GM18508 (cell line): ENCODE measurements at regions not wholly inside any gene's neighbourhood (a gene's known extent, or its start where the extent isn't known, plus 50 kb on each side); places are given as distances from the start of the nearest gene placed in this dataset.

Experiments
- ATAC-seq: cut with Tn5 transposase; IDR thresholded peaks from one replicate; pipeline ENCODE4 v1.9.1; 2021; ENCODE audit warnings: moderate number of reproducible peaks; ENCODE audit not compliant: insufficient read depth, unreplicated experiment

DNA sequence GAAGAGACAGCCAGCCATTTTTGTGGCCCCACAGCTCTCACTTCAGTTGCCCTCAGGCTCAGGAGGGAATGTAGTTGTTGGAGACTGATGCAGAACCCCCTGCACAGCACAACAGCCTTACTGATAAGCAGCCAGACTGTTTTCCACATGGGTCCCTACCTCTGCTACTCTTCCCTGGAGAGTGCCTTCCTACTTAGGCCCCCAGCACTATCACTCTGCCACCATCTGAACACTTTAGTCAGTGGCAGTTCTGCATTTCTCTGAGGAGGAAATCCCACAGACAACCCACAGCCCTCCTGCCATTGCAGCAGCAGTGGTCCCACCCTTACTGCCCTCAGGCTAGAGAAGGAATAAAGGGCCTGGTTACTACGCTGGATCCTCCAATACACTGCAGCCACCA, 61.8 kb upstream of the PTPRD start:
- no peak for ATAC-seq

- no peak for ATAC-seq
Observed at GRCh38 chr9:10678010-10678409, 65.2 kb upstream of the PTPRD start.

- ATAC-seq, result no peak
Observed at GRCh38 chr9:10678790-10679189, 66.0 kb upstream of the PTPRD start.

- ATAC-seq, result no peak
Observed at GRCh38 chr9:10686943-10687342, 74.1 kb upstream of the PTPRD start.

DNA sequence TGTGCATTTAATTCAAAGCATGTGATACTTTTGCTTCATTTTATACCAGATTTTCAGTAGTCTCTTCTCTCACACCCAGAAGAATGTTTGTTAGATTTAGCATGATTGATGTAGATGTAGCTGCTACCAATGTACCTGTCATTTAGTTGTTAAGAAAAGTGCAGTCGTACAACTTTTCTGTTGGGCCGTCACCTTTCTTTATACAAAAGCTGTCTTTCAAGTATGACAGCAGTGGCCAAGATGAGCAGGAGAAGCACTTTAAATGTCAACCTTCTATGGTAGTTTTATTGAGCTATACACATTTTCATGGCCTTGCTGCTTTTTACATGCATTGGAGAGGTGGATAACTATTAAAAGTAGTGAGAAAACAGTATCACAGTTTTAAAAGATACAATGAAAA, 77.7 kb upstream of the PTPRD start:
- no peak for ATAC-seq

- ATAC-seq, result no peak
Observed at GRCh38 chr9:10697044-10697443, 84.2 kb upstream of the PTPRD start.

DNA sequence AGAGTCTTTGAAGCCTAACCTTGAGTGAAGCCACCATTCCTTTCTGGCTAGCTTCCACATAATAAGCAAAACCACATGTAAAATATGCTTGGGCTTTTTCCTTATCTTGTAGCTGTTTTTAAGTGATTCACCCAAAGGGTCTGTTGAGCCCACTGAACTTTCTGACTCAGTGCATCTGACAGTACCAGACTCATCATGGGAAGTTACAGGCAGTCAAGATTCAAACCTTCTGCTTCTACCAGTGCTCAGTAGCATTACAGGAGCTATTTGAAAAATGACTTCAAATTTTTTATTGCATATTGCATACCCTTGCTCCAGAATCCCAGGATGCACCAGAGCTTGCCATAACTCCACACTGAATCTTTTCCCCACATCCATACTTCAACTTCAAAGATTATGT, 87.5 kb upstream of the PTPRD start:
- no peak for ATAC-seq

DNA sequence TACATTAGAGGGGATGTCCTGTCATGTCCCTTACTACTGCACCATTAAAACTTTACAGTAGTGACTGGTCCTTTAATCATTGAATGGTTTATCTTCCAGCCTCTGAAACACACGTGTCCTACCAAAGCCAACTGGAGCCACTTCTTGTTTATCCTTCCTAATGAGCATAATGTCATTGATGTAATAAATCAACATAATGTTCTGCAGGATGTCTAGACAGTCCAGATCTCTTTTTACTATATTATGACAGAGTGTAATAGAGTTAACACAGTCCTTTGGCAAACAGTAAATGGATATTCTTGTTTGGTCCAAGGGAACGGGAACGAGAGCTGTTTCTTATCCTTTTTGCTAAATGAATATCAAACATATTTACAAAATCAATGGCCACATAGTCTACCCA, 88.1 kb upstream of the PTPRD start:
- no peak for ATAC-seq

GRCh38 chr9:10701906-10702305, 89.1 kb upstream of the PTPRD start:
- ATAC-seq, result no peak

DNA sequence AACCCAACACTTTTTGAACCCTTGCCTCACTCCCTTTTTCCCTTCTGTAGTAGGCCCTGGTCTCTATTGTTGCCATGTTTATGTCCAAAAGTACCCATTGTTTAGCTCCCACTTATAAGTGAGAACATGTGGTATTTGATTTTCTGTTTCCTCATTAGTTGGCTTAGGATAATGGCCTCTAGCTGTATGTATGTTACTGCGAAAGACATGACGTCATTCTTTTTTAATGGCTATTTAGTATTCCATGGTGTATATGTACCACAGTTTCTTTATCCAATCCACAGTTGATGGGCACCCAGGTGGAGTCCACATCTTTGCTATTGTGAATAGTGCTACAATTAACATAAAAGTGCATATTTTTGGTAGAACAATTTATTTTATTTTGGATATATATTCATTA, 90.3 kb upstream of the PTPRD start:
- ATAC-seq, result no peak

DNA sequence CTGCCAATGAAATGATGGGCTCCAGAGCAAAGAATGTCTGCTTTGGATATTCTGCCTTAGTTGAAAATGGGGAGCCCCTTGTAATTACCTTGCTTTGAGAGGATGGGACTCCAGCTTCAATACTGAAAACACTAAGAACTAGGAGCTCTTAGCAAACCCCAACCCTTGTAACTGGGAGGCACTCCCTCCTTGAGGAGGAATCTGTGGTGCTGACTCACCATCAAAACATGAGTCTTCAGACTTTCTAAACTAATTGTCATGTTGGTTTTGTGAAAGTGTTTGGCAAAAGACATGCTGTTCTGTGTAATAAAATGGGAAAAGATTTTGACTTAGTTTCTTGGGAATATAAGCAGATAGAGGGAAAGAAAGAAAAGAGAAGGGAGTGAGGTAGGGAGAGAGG, 91.9 kb upstream of the PTPRD start:
- no peak for ATAC-seq

DNA sequence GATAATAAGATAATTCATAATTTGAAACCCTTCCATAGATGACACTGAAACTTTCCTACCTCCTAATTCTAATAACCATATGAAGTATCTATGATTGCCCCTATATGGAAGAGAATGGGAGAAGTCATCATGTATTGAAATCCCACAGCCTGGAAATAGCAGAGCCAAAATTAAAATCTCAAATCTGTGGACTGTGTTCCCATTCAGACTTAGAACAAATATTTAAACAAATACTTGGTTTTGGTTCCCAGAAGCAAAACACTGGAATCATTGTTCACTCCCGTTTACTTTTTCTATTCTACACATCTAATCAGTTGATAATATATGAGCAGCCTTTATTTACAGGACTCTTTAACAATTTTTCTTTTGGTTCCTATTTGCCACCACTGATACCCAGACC, 92.6 kb upstream of the PTPRD start:
- no peak for ATAC-seq

DNA sequence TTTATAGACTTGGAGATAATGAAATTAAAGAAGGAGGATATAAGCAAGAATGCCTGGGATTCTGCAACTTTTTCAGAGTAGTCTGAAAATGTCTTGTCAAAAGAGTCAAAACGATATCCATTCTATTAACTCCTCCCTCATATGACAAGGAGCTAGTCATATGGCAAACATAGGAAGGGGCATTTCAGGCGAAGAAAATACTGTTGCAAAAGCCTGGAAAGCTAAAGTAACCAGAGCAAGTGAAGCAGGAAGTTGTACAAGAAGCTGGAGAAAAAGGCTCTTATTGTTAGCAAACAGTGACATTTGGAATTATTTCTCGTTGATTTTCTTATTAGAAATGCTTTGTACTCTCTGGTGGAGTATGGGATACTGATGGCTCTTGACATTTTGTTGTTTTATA, 94.0 kb upstream of the PTPRD start:
- ATAC-seq, result no peak

DNA sequence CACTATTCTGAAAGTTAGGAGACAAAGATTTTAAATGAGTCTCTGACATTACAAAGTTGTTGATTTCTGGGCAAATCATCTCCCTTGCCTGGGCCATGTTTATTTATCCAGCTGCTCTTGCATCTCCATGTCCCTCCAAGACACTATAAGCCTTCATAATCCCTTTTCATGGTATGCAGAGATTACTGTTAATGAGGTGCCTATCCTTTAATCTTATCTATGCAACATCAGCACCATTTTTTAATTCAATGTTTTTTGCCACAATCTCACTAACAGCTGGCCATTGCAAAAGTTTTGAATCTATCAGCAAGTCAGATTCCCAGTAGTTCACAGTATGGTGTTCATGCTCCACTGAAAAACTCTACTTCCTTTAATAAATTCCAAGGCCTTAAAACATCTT, 108.5 kb upstream of the PTPRD start:
- no peak for ATAC-seq

DNA sequence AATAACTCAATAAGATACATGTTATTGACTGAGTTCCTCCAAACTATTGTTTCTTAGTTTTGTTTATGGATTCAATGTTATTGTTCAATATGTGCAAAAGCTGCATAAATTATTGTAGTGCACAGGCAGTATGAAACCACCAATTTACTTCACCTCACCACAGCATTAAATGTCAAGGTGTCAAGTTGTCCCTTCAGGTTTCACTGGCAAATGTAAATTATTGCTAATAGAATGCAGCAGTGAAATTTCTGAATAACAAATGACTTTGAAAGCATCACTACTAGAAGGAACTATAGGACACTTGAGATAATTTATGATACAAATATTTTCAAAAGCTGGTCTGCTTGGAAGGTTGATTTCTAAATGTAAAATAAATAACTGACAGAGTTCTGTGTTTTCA, 116.4 kb upstream of the PTPRD start:
- ATAC-seq, result no peak

GRCh38 chr9:10744669-10745068, 131.9 kb upstream of the PTPRD start:
- no peak for ATAC-seq

- no peak for ATAC-seq
Observed at GRCh38 chr9:10753474-10753873, 140.7 kb upstream of the PTPRD start.

DNA sequence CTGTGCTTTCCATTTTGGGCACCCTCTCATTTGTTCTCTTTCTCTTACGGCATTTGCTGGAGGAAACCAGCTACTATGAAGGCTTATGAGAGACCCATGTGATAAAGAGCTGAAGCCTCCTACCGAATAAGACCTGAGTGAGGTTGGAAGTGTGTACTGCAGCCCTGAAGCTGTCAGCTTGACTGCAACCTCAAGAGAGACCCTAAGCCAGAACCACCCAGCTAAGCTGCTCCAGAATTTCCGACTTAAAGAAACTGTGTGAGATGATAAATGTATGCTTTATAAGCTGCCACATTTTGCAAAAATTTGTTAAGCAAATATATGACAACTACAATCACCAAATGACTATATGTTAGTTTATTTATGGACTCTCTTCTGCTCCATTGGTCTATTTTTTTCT, 151.7 kb upstream of the PTPRD start:
- no peak for ATAC-seq

- no peak for ATAC-seq
Observed at GRCh38 chr9:10773136-10773535, 160.3 kb upstream of the PTPRD start.

GRCh38 chr9:10774051-10774450, 161.2 kb upstream of the PTPRD start:
- no peak for ATAC-seq

GRCh38 chr9:10785255-10785654, 172.5 kb upstream of the PTPRD start:
- ATAC-seq, result no peak

- no peak for ATAC-seq
Observed at GRCh38 chr9:10793306-10793705, 180.5 kb upstream of the PTPRD start.

- no peak for ATAC-seq
Observed at GRCh38 chr9:10804486-10804885, 191.7 kb upstream of the PTPRD start.
